Breast epithelium (tissue), 3 donors: ENCODE measurements at regions not wholly inside any gene's neighbourhood (a gene's known extent, or its start where the extent isn't known, plus 50 kb on each side); places are given as distances from the start of the nearest gene placed in this dataset.

Experiments used
- CTCF ChIP-seq, 3 donors: fragments of 450-650 bp; IDR thresholded peaks; one replicate each; pipeline ENCODE4 v1.5.1; 2016 to 2017; ENCODE audit warnings: antibody characterized with exemption in 3 of 3, mild to moderate bottlenecking in 3 of 3, moderate library complexity in 3 of 3
- POLR2A ChIP-seq: fragments of 450-650 bp; IDR thresholded peaks from one replicate; pipeline ENCODE4 v1.6.1; 2016; ENCODE audit warnings: antibody characterized with exemption, mild to moderate bottlenecking, moderate library complexity

- TF ChIP-seq CTCF (IDR thresholded peaks at IDR 0.05) (no peak), POLR2A (no peak)
Measured at GRCh38 chr12:85519163-85519562, 239.1 kb downstream of the ALX1 start.
